Stomach (tissue), 8 donors: ENCODE measurements at regions not wholly inside any gene's neighbourhood (a gene's known extent, or its start where the extent isn't known, plus 50 kb on each side); places are given as distances from the start of the nearest gene placed in this dataset.

Experiments
- DNase-seq, 2 donors: peaks; one replicate each; pipeline versions ENCODE4 v3.0.0 to v3.0.0-alpha.2; 2013 to 2019
- H3K27ac ChIP-seq, 5 donors: fragments of 200-600 bp in 4 of 5; sonication (generic) in 4 of 5; one replicate each; pipeline ENCODE4 v1.5.1; 2013 to 2019; ENCODE audit warnings: mild to moderate bottlenecking in 1 of 5, moderate library complexity in 1 of 5
- H3K27me3 ChIP-seq, 3 donors: fragments of 200-600 bp; sonication (generic); one replicate each; pipeline ENCODE4 v1.5.1; 2017 to 2019; ENCODE audit warnings: mixed run types in 1 of 3
- H3K36me3 ChIP-seq, 4 donors: fragments of 200-600 bp; sonication (generic); 1 replicate in 3 of 4; 2 replicates in 1 of 4; pipeline ENCODE4 v1.5.1; 2016 to 2019
- H3K4me1 ChIP-seq, 4 donors: fragments of 200-600 bp; sonication (generic); one replicate each; pipeline ENCODE4 v1.5.1; 2016 to 2019
- H3K4me3 ChIP-seq, 4 donors: fragments of 200-600 bp; sonication (generic) in 3 of 4; one replicate each; pipeline ENCODE4 v1.5.1; 2016 to 2019; ENCODE audit warnings: mild to moderate bottlenecking in 1 of 4
- H3K9me3 ChIP-seq, 4 donors: fragments of 200-600 bp; sonication (generic); one replicate each; pipeline ENCODE4 v1.5.1; 2016 to 2019
- CTCF ChIP-seq, 7 experiments: fragments of 450-650 bp in 4 of 7; fragments of 200-600 bp in 3 of 7; sonication (generic) in 3 of 7; IDR thresholded peaks; one replicate each; pipeline ENCODE4 v1.5.1; 2016 to 2019; ENCODE audit warnings: antibody characterized with exemption in 7 of 7, control low read depth in 2 of 7, mild to moderate bottlenecking in 1 of 7
- EP300 ChIP-seq: sonication (generic); formaldehyde crosslinking; IDR thresholded peaks from one replicate; pipeline ENCODE4 v1.6.1; 2017; ENCODE audit warnings: antibody characterized with exemption
- POLR2A ChIP-seq, 4 donors: fragments of 450-650 bp; IDR thresholded peaks; one replicate each; pipeline ENCODE4 v1.6.1; 2016; ENCODE audit warnings: antibody characterized with exemption in 4 of 4, control low read depth in 2 of 4, mild to moderate bottlenecking in 1 of 4, moderate library complexity in 1 of 4
- POLR2AphosphoS5 ChIP-seq, 3 donors: sonication (generic); formaldehyde crosslinking; IDR thresholded peaks; one replicate each; pipeline ENCODE4 v1.6.1; 2016; ENCODE audit warnings: antibody characterized with exemption in 3 of 3
- WGBS, 5 donors: extraction: QIAGEN DNeasy Blood & Tissue Kit in 3 of 5; methylation state at CpG; one replicate each; pipeline versions ENCODE4 v1.1.5 to v1.1.7; 2013 to 2018; 5-methylcytosine and 5-hydroxymethylcytosine counted together
- intact Hi-C: fragments of 100-400 bp; cut with DNase I; formaldehyde crosslinking; loops from one replicate; pipeline ENCODE4 v1.15.1; 2023; ENCODE audit warnings: low total_unique reads
- donor health status: healthy with polysubstance abuse.
- donor health status: Bipolar disorder and iron deficiency.
- donor health status: healthy.

GRCh38 chr9:28435456-28435855, 862.2 kb upstream of the C9orf72 start:
- WGBS, 5 donors: 54 to 76% (median 68%) methylated on average over 1 of the region's 1 CpG
- H3K36me3 ChIP-seq: no peaks in the 10 kb centered on the region
- no peaks in the 10 kb centered on the region for H3K27me3 ChIP-seq
- TF ChIP-seq POLR2A (IDR thresholded peaks at IDR 0.05) (no peak), EP300 (no peak), POLR2AphosphoS5 (IDR thresholded peaks at IDR 0.05) (no peak), CTCF (IDR thresholded peaks at IDR 0.05) (no peak)
- intact Hi-C loops: no loop called here
- no peak for DNase-seq
- no peak overlapping the region for H3K4me3 ChIP-seq
- H3K27ac ChIP-seq: no peak overlapping the region
- no peaks in the 10 kb centered on the region for H3K4me1 ChIP-seq
- no peaks in the 10 kb centered on the region for H3K9me3 ChIP-seq

- Histone ChIP-seq H3K4me1 (no peaks in the 10 kb centered on the region), H3K27me3 (no peaks in the 10 kb centered on the region), H3K9me3 (peaks cover 6 to 16% (median 15%) of the 10 kb centered on the region in 4 donors), H3K27ac (no peak overlapping the region), H3K36me3 (no peaks in the 10 kb centered on the region), H3K4me3 (no peak overlapping the region)
- no peak for TF ChIP-seq EP300
- no peak for TF ChIP-seq CTCF (IDR thresholded peaks at IDR 0.05)
- intact Hi-C loops: loop anchor here (10.0 kb wide), 1 partner anchor 65 kb away; no protein-coding TSS in a partner anchor
- no peak for DNase-seq
- WGBS, 5 donors: 86 to 92% (median 88%) methylated on average over 3 of the region's 3 CpGs
Measured at GRCh38 chr9:28439688-28440087, 866.4 kb upstream of the C9orf72 start.

GRCh38 chr9:28443461-28443860, 870.2 kb upstream of the C9orf72 start:
- H3K27ac ChIP-seq: no peak overlapping the region
- no peak overlapping the region for H3K4me3 ChIP-seq
- no peaks in the 10 kb centered on the region for H3K36me3 ChIP-seq
- no peaks in the 10 kb centered on the region for H3K4me1 ChIP-seq
- WGBS, 5 donors: 82 to 93% (median 85%) methylated on average over 4 of the region's 4 CpGs
- H3K9me3 ChIP-seq: peaks cover 6 to 23% (median 15%) of the 10 kb centered on the region in 4 donors
- no peak for DNase-seq
- TF ChIP-seq POLR2AphosphoS5 (IDR thresholded peaks at IDR 0.05) (no peak), EP300 (no peak), CTCF (IDR thresholded peaks at IDR 0.05) (no peak)
- intact Hi-C loops: loop anchor here (10.0 kb wide), 1 partner anchor 61 kb away; no protein-coding TSS in a partner anchor
- H3K27me3 ChIP-seq: no peaks in the 10 kb centered on the region

- intact Hi-C loops: loop anchor here (10.0 kb wide), 1 partner anchor 60 kb away; no protein-coding TSS in a partner anchor
- peaks cover 6 to 23% (median 15%) of the 10 kb centered on the region in 4 donors for H3K9me3 ChIP-seq
- TF ChIP-seq EP300: no peak
- no peak for TF ChIP-seq POLR2A (IDR thresholded peaks at IDR 0.05)
- no peak for TF ChIP-seq POLR2AphosphoS5 (IDR thresholded peaks at IDR 0.05)
- no peak for TF ChIP-seq CTCF (IDR thresholded peaks at IDR 0.05)
Measured at GRCh38 chr9:28444637-28445036, 871.4 kb upstream of the C9orf72 start.

More at GRCh38 chr9:28444637-28445036, 871.4 kb upstream of the C9orf72 start:
- 84 to 100% (median 95%) methylated on average over 1 of the region's 1 CpG for WGBS, 5 donors
- Histone ChIP-seq H3K4me3 (no peak overlapping the region), H3K27ac (no peak overlapping the region), H3K4me1 (no peaks in the 10 kb centered on the region), H3K27me3 (no peaks in the 10 kb centered on the region), H3K36me3 (no peaks in the 10 kb centered on the region)
- DNase-seq: no peak
